H1 (cell line): ENCODE measurements at regions not wholly inside any gene's neighbourhood (a gene's known extent, or its start where the extent isn't known, plus 50 kb on each side); places are given as distances from the start of the nearest gene placed in this dataset.

Experiments used
- CTCF ChIA-PET: fragments of 300-600 bp; sonication (Branson Sonifier 250); formaldehyde crosslinking; loops from one replicate; lab custom pipeline; 2021; ENCODE audit not compliant: partially characterized antibody; lab: Charles Lee
- POLR2A ChIA-PET: fragments of 300-600 bp; sonication (Branson Sonifier 250); formaldehyde crosslinking; loops from one replicate; lab custom pipeline; 2021; ENCODE audit warnings: inconsistent platforms; ENCODE audit not compliant: partially characterized antibody; lab: Charles Lee
- DNase-seq, 2 experiments: peaks; one replicate each; pipeline versions ENCODE4 v3.0.0 to v3.0.0-alpha.2; 2010 to 2022; ENCODE audit warnings: low spot score in 2 of 2, low read depth in 1 of 2, mixed read lengths in 1 of 2
- FAIRE-seq: peaks from 2 replicates; lab custom pipeline; 2011; peaks lifted over from hg19 to GRCh38; lab: Jason Lieb, UNC
- H2AFZ ChIP-seq: 2 replicates; pipeline ENCODE4 v1.8.1; 2012; ENCODE audit warnings: low read length, inconsistent platforms
- H2AK5ac ChIP-seq: 2 replicates; pipeline ENCODE4 v1.6.1; 2013; ENCODE audit warnings: low read depth, low read length
- H2BK120ac ChIP-seq: replicated peaks from 2 replicates; pipeline ENCODE3; 2013; ENCODE audit warnings: low read depth, low read length, inconsistent platforms
- H2BK12ac ChIP-seq: 2 replicates; pipeline ENCODE4 v1.6.1; 2013; ENCODE audit warnings: low read depth, low read length
- H2BK15ac ChIP-seq: 2 replicates; pipeline ENCODE4 v1.6.1; 2013; ENCODE audit warnings: low read length
- H2BK20ac ChIP-seq: 2 replicates; pipeline ENCODE4 v1.6.1; 2013; ENCODE audit warnings: low read length
- H2BK5ac ChIP-seq: 2 replicates; pipeline ENCODE4 v1.6.1; 2013; ENCODE audit warnings: low read depth, low read length
- H3K14ac ChIP-seq: 2 replicates; pipeline ENCODE4 v1.6.1; 2013; ENCODE audit warnings: inconsistent platforms; ENCODE audit not compliant: insufficient read length
- H3K18ac ChIP-seq: 2 replicates; pipeline ENCODE4 v1.6.1; 2013; ENCODE audit warnings: low read length; ENCODE audit errors: extremely low read depth
- H3K23ac ChIP-seq: 2 replicates; pipeline ENCODE4 v1.6.1; 2013; ENCODE audit warnings: inconsistent platforms; ENCODE audit not compliant: insufficient read length
- H3K23me2 ChIP-seq: 2 replicates; pipeline ENCODE4 v1.6.1; 2013; ENCODE audit warnings: low read depth, low read length
- H3K27ac ChIP-seq: 2 replicates; pipeline ENCODE4 v1.6.1; 2011; ENCODE audit warnings: low read depth, low read length, inconsistent platforms
- H3K27me3 ChIP-seq, 4 experiments: replicated peaks in 1 of 4; 1 replicate in 1 of 4; 2 replicates in 3 of 4; pipeline versions ENCODE4 v1.6.1 to v1.8.1; 2011 to 2013; ENCODE audit warnings: low read length in 3 of 4, mild to moderate bottlenecking in 3 of 4, inconsistent platforms in 2 of 4, mixed read lengths in 2 of 4, moderate library complexity in 1 of 4; ENCODE audit not compliant: control insufficient read depth in 3 of 4, insufficient read depth in 3 of 4; ENCODE audit errors: extremely low read depth in 1 of 4
- H3K36me3 ChIP-seq, 4 experiments: 2 replicates each; pipeline versions ENCODE4 v1.6.1 to v1.8.1; 2011 to 2013; ENCODE audit warnings: mild to moderate bottlenecking in 4 of 4, low read length in 3 of 4, moderate library complexity in 2 of 4, control low read depth in 1 of 4, inconsistent platforms in 1 of 4; ENCODE audit not compliant: insufficient read depth in 4 of 4, control insufficient read depth in 2 of 4
- H3K4ac ChIP-seq: replicated peaks from 2 replicates; pipeline ENCODE3; 2013; ENCODE audit warnings: low read length, low read depth, mixed read lengths, inconsistent platforms; ENCODE audit not compliant: insufficient read length
- H3K4me1 ChIP-seq, 4 experiments: replicated peaks in 1 of 4; 1 replicate in 1 of 4; 2 replicates in 3 of 4; pipeline versions ENCODE4 v1.6.1 to v1.8.1; 2011 to 2013; ENCODE audit warnings: low read length in 3 of 4, inconsistent platforms in 2 of 4, mixed read lengths in 1 of 4; ENCODE audit not compliant: insufficient read depth in 4 of 4, control insufficient read depth in 3 of 4
- H3K4me2 ChIP-seq, 2 experiments: 2 replicates each; pipeline versions ENCODE4 v1.6.1 to v1.8.1; 2011 to 2013; ENCODE audit warnings: low read depth in 2 of 2, low read length in 2 of 2, control low read depth in 1 of 2, inconsistent platforms in 1 of 2, mild to moderate bottlenecking in 1 of 2; ENCODE audit not compliant: insufficient read depth in 1 of 2
- H3K4me3 ChIP-seq, 4 experiments: fragments of 200-600, 300-600 bp in 1 of 4; sonication (generic), shearing (Covaris generic), sonication (Bioruptor Twin) in 1 of 4; 2 replicates each; pipeline versions ENCODE4 v1.5.1 to v1.8.1; 2011 to 2016; ENCODE audit warnings: low read length in 4 of 4, low read depth in 3 of 4, control low read depth in 2 of 4, inconsistent platforms in 2 of 4, mild to moderate bottlenecking in 2 of 4, mixed read lengths in 1 of 4, moderate library complexity in 1 of 4; ENCODE audit not compliant: insufficient read depth in 2 of 4; ENCODE audit errors: extremely low read depth in 1 of 4
- H3K56ac ChIP-seq: replicated peaks from 2 replicates; pipeline ENCODE3; 2013; ENCODE audit warnings: low read depth, mild to moderate bottlenecking, mixed read lengths, low read length, inconsistent platforms; ENCODE audit not compliant: insufficient read length
- H3K79me1 ChIP-seq: 2 replicates; pipeline ENCODE4 v1.6.1; 2013; ENCODE audit warnings: low read depth, low read length, control low read depth
- H3K79me2 ChIP-seq, 2 experiments: 2 replicates each; pipeline versions ENCODE4 v1.6.1 to v1.8.1; 2012 to 2013; ENCODE audit warnings: low read length in 2 of 2, mild to moderate bottlenecking in 2 of 2, inconsistent platforms in 1 of 2; ENCODE audit not compliant: insufficient read depth in 2 of 2, control insufficient read depth in 1 of 2
- H3K9ac ChIP-seq, 4 experiments: replicated peaks in 1 of 4; 1 replicate in 1 of 4; 2 replicates in 3 of 4; pipeline versions ENCODE4 v1.6.1 to v1.8.1; 2011 to 2013; ENCODE audit warnings: low read depth in 3 of 4, low read length in 3 of 4, control low read depth in 2 of 4, mild to moderate bottlenecking in 2 of 4, moderate library complexity in 2 of 4, inconsistent platforms in 1 of 4; ENCODE audit errors: extremely low read depth in 1 of 4
- H3K9me3 ChIP-seq, 2 experiments: 2 replicates each; pipeline versions ENCODE4 v1.6.1 to v1.8.1; 2012 to 2013; ENCODE audit warnings: mild to moderate bottlenecking in 2 of 2, moderate library complexity in 2 of 2, control low read depth in 1 of 2, inconsistent platforms in 1 of 2, low read depth in 1 of 2, low read length in 1 of 2, mixed read lengths in 1 of 2; ENCODE audit not compliant: insufficient read depth in 2 of 2
- H4K20me1 ChIP-seq, 2 experiments: replicated peaks in 1 of 2; 2 replicates each; pipeline versions ENCODE3 to v1.8.1; 2011 to 2013; ENCODE audit warnings: inconsistent platforms in 2 of 2, low read length in 2 of 2, mild to moderate bottlenecking in 1 of 2; ENCODE audit not compliant: insufficient read depth in 2 of 2, control insufficient read depth in 1 of 2
- H4K5ac ChIP-seq: 2 replicates; pipeline ENCODE4 v1.6.1; 2013; ENCODE audit warnings: low read length, low read depth, mixed read lengths, inconsistent platforms; ENCODE audit not compliant: insufficient read length
- H4K8ac ChIP-seq: 2 replicates; pipeline ENCODE4 v1.8.0; 2013; ENCODE audit warnings: mild to moderate bottlenecking, moderate library complexity, low read length, inconsistent platforms; ENCODE audit not compliant: insufficient read depth; ENCODE audit errors: extremely low read depth
- H4K91ac ChIP-seq: replicated peaks from 2 replicates; pipeline ENCODE3; 2013; ENCODE audit warnings: low read length, mixed read lengths, inconsistent platforms; ENCODE audit not compliant: insufficient read length
- BACH1 ChIP-seq: IDR thresholded peaks from 2 replicates; pipeline ENCODE4 v1.6.1; 2012; ENCODE audit warnings: low read length, improper control_type of control experiment
- EZH2 ChIP-seq: fragments of 200-600 bp; sonication (generic); IDR thresholded peaks from 2 replicates; pipeline ENCODE4 v1.7.1; 2012; ENCODE audit warnings: low read depth, mild to moderate bottlenecking, moderate library complexity, low read length, inconsistent platforms; ENCODE audit not compliant: severe bottlenecking
- KDM1A ChIP-seq: fragments of 200-600, 300-600 bp; sonication (generic); IDR thresholded peaks from 2 replicates; pipeline ENCODE4 v1.7.1; 2016; ENCODE audit warnings: mild to moderate bottlenecking, low read length, borderline replicate concordance
- WGBS, 2 experiments: shearing (Covaris generic) in 1 of 2; methylation state at CpG; one replicate each; pipeline versions ENCODE4 v1.1.6 to v1.1.7; 2013 to 2015; ENCODE audit warnings: low lambda C conversion rate in 2 of 2, mixed read lengths in 2 of 2, inconsistent platforms in 1 of 2, low coverage in 1 of 2, missing lambda C conversion rate in 1 of 2; ENCODE audit not compliant: insufficient replicate concordance in 2 of 2, insufficient coverage in 1 of 2, insufficient read length in 1 of 2; ENCODE audit errors: extremely low coverage in 1 of 2, missing lambda C conversion rate in 1 of 2; 5-methylcytosine and 5-hydroxymethylcytosine counted together

DNA sequence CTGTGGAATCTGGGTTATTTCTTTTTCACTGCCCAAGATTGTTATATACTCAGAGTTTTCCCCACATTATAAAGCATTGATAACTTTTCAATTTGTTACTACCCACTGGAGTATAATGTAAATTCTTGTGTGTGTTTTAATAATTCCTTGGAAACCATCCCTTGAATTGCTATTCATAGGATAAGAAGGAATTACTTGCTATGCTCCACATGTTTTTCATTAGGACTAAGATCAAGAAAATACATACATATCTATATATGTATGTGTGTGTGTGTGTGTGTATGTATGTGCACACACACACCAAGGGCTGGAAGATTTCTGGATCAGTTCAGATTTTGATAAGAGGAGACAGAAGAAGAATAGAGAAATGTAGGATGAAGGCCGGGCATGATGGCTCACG, 206.4 kb upstream of the JADE1 start:
- no peak overlapping the region for H2BK5ac ChIP-seq
- no peak overlapping the region for H3K9ac ChIP-seq
- no peaks in the 10 kb centered on the region for H3K36me3 ChIP-seq
- H3K79me1 ChIP-seq, result no peaks in the 10 kb centered on the region
- H4K91ac ChIP-seq, result no peak overlapping the region
- FAIRE-seq (no peak), DNase-seq (no peak)
- H3K9me3 ChIP-seq, result no peaks in the 10 kb centered on the region
- H3K4me3 ChIP-seq, result no peak overlapping the region
- peaks cover 0 to 5% (median under 1%) of the 10 kb centered on the region in 4 experiments; a peak in 4 of 7 replicates for H3K4me1 ChIP-seq
- no peak overlapping the region for H2BK20ac ChIP-seq
- no peaks in the 10 kb centered on the region for H3K79me2 ChIP-seq
- H4K5ac ChIP-seq, result no peak overlapping the region
- H3K27me3 ChIP-seq, result no peaks in the 10 kb centered on the region
- no peak overlapping the region for H2BK120ac ChIP-seq
- H3K23ac ChIP-seq, result no peak overlapping the region
- ChIA-PET CTCF (no interaction called here), POLR2A (no interaction called here)
- WGBS, 2 experiments, result 100% methylated on average over 2 of the region's 2 CpGs; no CpG with 5 or more reads in 1 of the 2 experiments
- no peaks in the 10 kb centered on the region for H4K20me1 ChIP-seq
- H2BK15ac ChIP-seq, result no peak overlapping the region
- no peak overlapping the region for H4K8ac ChIP-seq
- H3K14ac ChIP-seq, result no peak overlapping the region
- H3K27ac ChIP-seq, result no peak overlapping the region
- no peak overlapping the region for H2AFZ ChIP-seq
- no peak overlapping the region for H3K18ac ChIP-seq
- no peak overlapping the region for H3K56ac ChIP-seq
- H3K23me2 ChIP-seq, result no peaks in the 10 kb centered on the region
- H3K4ac ChIP-seq, result no peak overlapping the region
- no peak overlapping the region for H2AK5ac ChIP-seq
- no peak overlapping the region for H3K4me2 ChIP-seq
- H2BK12ac ChIP-seq, result no peak overlapping the region
- no peak for TF ChIP-seq KDM1A
- no peak for TF ChIP-seq EZH2
- TF ChIP-seq BACH1, result no peak
